Tibial nerve (tissue), 4 donors: ENCODE measurements at regions not wholly inside any gene's neighbourhood (a gene's known extent, or its start where the extent isn't known, plus 50 kb on each side); places are given as distances from the start of the nearest gene placed in this dataset.

Experiments used
- DNase-seq, 2 donors: peaks; one replicate each; pipeline ENCODE4 v3.0.0-alpha.2; 2019; ENCODE audit warnings: low spot score in 2 of 2
- H3K27ac ChIP-seq, 4 donors: fragments of 200-600 bp; sonication (generic) in 3 of 4; one replicate each; pipeline ENCODE4 v1.5.1; 2017 to 2019; ENCODE audit warnings: mild to moderate bottlenecking in 1 of 4
- H3K27me3 ChIP-seq, 2 donors: fragments of 200-600 bp; sonication (generic) in 1 of 2; one replicate each; pipeline versions ENCODE4 v1.5.1 to v1.6.0; 2017 to 2019
- H3K36me3 ChIP-seq, 3 donors: fragments of 200-600 bp; sonication (generic); one replicate each; pipeline ENCODE4 v1.5.1; 2018 to 2019
- H3K4me1 ChIP-seq, 4 donors: fragments of 200-600 bp; sonication (generic) in 3 of 4; one replicate each; pipeline ENCODE4 v1.5.1; 2017 to 2019
- H3K4me3 ChIP-seq, 4 donors: fragments of 200-600 bp; sonication (generic) in 3 of 4; one replicate each; pipeline ENCODE4 v1.5.1; 2017 to 2019; ENCODE audit warnings: mild to moderate bottlenecking in 1 of 4, moderate library complexity in 1 of 4
- H3K9me3 ChIP-seq, 4 donors: fragments of 200-600 bp; sonication (generic) in 3 of 4; one replicate each; pipeline ENCODE4 v1.5.1; 2017 to 2019
- CTCF ChIP-seq, 5 experiments: fragments of 200-600 bp in 3 of 5; fragments of 450-650 bp in 2 of 5; sonication (generic) in 3 of 5; IDR thresholded peaks; one replicate each; pipeline ENCODE4 v1.5.1; 2016 to 2019; ENCODE audit warnings: antibody characterized with exemption in 5 of 5, mild to moderate bottlenecking in 3 of 5, moderate library complexity in 2 of 5
- EP300 ChIP-seq, 2 donors: sonication (generic); formaldehyde crosslinking; IDR thresholded peaks; one replicate each; pipeline ENCODE4 v1.6.1; 2017; ENCODE audit warnings: antibody characterized with exemption in 2 of 2, mild to moderate bottlenecking in 1 of 2
- POLR2A ChIP-seq, 2 donors: fragments of 450-650 bp; IDR thresholded peaks; one replicate each; pipeline ENCODE4 v1.6.1; 2017; ENCODE audit warnings: antibody characterized with exemption in 2 of 2, mild to moderate bottlenecking in 2 of 2, moderate library complexity in 2 of 2
- WGBS, 2 donors: methylation state at CpG; one replicate each; pipeline ENCODE4 v1.1.5; 2018; 5-methylcytosine and 5-hydroxymethylcytosine counted together

DNA sequence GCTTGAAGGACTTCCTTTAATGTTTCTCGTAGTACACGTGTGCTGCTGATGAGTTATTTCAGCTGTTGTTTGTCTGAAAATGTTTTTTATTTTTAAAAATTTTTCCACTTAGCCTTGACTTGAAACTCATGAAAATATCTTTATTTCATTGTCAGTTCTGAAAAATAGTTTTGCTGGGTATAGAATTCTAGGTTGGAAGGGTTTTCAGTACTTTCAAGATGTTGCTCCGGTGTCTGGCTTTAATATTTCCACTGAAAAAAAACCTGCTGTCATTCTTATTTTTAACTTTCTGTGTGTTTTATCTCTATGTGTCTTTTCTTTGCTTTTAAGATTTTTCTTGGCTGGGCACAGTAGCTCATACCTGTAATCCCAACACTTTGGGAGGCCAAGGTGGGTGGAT lies 103.8 kb downstream of the UNCX start:
- no peak for DNase-seq
- Histone ChIP-seq H3K9me3 (peaks cover 0 to 39% (median 2%) of the 10 kb centered on the region in 4 donors), H3K36me3 (no peaks in the 10 kb centered on the region), H3K4me3 (no peak overlapping the region), H3K4me1 (no peaks in the 10 kb centered on the region), H3K27ac (no peak overlapping the region), H3K27me3 (peaks cover 0 to 47% of the 10 kb centered on the region in 2 donors)
- no peak for TF ChIP-seq CTCF (IDR thresholded peaks at IDR 0.05)
- TF ChIP-seq POLR2A (IDR thresholded peaks at IDR 0.05): no peak
- TF ChIP-seq EP300 (IDR thresholded peaks at IDR 0.05): no peak
- 71 to 77% methylated on average over 3 of the region's 3 CpGs for WGBS, 2 donors

- no peak for DNase-seq
- Histone ChIP-seq H3K4me1 (no peaks in the 10 kb centered on the region), H3K36me3 (no peaks in the 10 kb centered on the region), H3K27me3 (peaks cover 0 to 35% of the 10 kb centered on the region in 2 donors), H3K9me3 (peaks cover 0 to 42% (median 2%) of the 10 kb centered on the region in 4 donors), H3K4me3 (no peak overlapping the region), H3K27ac (no peak overlapping the region)
- TF ChIP-seq CTCF (IDR thresholded peaks at IDR 0.05) (no peak), EP300 (IDR thresholded peaks at IDR 0.05) (no peak), POLR2A (IDR thresholded peaks at IDR 0.05) (no peak)
- 75 to 80% methylated on average over 2 of the region's 2 CpGs for WGBS, 2 donors
Observed at GRCh38 chr7:1339611-1340010, 106.9 kb downstream of the UNCX start.

DNA sequence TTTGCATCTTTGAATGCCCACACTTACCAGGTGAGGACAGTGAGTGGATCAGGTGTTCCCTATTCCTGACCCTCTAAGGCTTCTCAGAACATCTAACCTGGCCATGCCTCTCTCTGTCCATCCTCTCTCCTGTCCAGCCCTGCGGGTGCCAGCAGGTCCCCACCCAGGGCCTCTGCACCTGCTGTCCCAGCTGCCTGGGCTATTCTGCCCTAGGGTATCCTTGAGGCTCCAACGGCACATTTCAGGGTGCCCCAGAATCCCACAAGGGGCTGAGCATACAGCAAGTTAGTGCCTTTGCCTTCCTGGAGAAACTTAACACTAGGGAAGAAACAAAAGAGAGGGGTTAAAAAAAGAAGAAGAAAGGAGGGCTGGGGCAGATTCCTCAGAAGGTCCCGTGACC lies 107.4 kb downstream of the UNCX start:
- H3K36me3 ChIP-seq: no peaks in the 10 kb centered on the region
- H3K4me1 ChIP-seq: no peaks in the 10 kb centered on the region
- WGBS, 2 donors: 58 to 60% methylated on average over 3 of the region's 3 CpGs
- no peak overlapping the region for H3K4me3 ChIP-seq
- no peak overlapping the region for H3K27ac ChIP-seq
- peaks cover 0 to 30% of the 10 kb centered on the region in 2 donors for H3K27me3 ChIP-seq
- peaks cover 0 to 42% (median 2%) of the 10 kb centered on the region in 4 donors for H3K9me3 ChIP-seq
- DNase-seq: no peak
- TF ChIP-seq CTCF (IDR thresholded peaks at IDR 0.05): no peak
- TF ChIP-seq POLR2A (IDR thresholded peaks at IDR 0.05): no peak
- TF ChIP-seq EP300 (IDR thresholded peaks at IDR 0.05): no peak

DNA sequence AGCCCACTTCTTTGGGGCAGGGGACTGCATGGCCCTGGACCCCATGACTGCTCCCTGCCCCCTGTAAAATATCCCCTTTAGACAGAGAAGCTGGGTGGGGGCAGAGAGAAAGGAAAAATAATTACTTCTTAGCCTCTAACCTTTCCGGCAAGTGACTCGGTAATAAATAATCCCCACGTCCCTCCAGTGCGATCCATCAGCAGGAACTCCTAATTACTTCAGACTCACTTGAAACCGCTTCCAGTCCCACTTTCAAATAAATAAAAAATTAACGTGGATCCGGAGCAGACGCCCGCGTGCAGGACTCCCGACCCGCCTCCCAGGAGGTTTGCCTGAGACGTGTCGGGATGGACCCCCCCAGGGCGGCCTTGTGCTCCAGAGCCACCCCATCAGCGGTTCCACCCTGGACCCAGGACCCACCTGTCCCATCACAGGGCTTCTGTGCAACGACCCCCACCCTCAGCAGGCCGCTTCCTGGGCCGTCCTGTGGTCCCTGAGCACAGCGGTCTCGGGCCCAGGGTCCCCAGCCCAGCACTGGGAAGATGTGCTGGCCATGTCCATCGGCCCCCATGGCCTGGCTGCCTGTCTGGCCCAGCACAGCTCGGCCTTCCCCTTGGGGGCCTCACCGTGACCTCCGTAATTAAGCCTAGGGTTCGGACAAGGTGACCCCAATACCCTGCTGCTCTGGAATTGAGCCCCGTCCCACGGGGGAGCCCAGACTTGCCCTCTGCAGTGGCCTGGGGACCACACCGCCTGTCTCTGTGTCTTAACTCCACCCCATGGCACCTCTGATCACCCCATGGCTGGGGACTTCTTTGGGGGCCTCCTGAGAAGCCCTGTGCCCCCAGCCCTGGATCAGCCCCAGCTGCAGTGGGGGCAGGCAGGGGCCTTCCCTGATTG lies 108.0 kb downstream of the UNCX start:
- Histone ChIP-seq H3K4me1 (no peaks in the 10 kb centered on the region), H3K4me3 (no peak overlapping the region), H3K36me3 (no peaks in the 10 kb centered on the region), H3K27ac (no peak overlapping the region), H3K9me3 (peaks cover 0 to 38% (median 2%) of the 10 kb centered on the region in 4 donors), H3K27me3 (peaks cover 0 to 29% of the 10 kb centered on the region in 2 donors)
- DNase-seq: no peak
- 60 to 66% methylated on average over 25 to 26 of the region's 29 CpGs for WGBS, 2 donors
- TF ChIP-seq POLR2A (IDR thresholded peaks at IDR 0.05) (no peak), CTCF (IDR thresholded peaks at IDR 0.05) (no peak), EP300 (IDR thresholded peaks at IDR 0.05) (no peak)

- DNase-seq: no peak
- Histone ChIP-seq H3K4me1 (no peaks in the 10 kb centered on the region), H3K4me3 (no peak overlapping the region), H3K27me3 (peaks cover 0 to 36% of the 10 kb centered on the region in 2 donors), H3K36me3 (no peaks in the 10 kb centered on the region), H3K27ac (no peak overlapping the region), H3K9me3 (peaks cover 0 to 29% (median under 1%) of the 10 kb centered on the region in 4 donors)
- no peak for TF ChIP-seq EP300 (IDR thresholded peaks at IDR 0.05)
- no peak for TF ChIP-seq CTCF (IDR thresholded peaks at IDR 0.05)
- no peak for TF ChIP-seq POLR2A (IDR thresholded peaks at IDR 0.05)
- 63 to 81% methylated on average over 10 to 20 of the region's 20 CpGs for WGBS, 2 donors
Observed at GRCh38 chr7:1341361-1342089, 108.9 kb downstream of the UNCX start.
